DND-41 (cell line): ENCODE measurements at regions not wholly inside any gene's neighbourhood (a gene's known extent, or its start where the extent isn't known, plus 50 kb on each side); places are given as distances from the start of the nearest gene placed in this dataset.

ENCODE experiments used
- ATAC-seq: fragments of 200-7000 bp; cut with Tn5 transposase; 3 replicates; pipeline ENCODE4 v1.9.1; 2021; ENCODE audit warnings: low read depth; ENCODE audit not compliant: insufficient read depth
- DNase-seq: peaks from one replicate; pipeline ENCODE4 v3.0.0-alpha.2; 2020
- H2AFZ ChIP-seq: 2 replicates; pipeline ENCODE4 v1.6.0; 2012; ENCODE audit warnings: low read depth, low read length
- H3K27ac ChIP-seq: 2 replicates; pipeline ENCODE4 v1.5.1; 2012; ENCODE audit warnings: low read length, inconsistent platforms
- H3K27me3 ChIP-seq: fragments of 200-600 bp; sonication (generic); 2 replicates; pipeline ENCODE4 v1.6.0; 2012; ENCODE audit warnings: low read length, mild to moderate bottlenecking, inconsistent platforms; ENCODE audit not compliant: insufficient read depth, poor library complexity
- H3K36me3 ChIP-seq: 2 replicates; pipeline ENCODE4 v1.5.1; 2012; ENCODE audit warnings: low read length, inconsistent platforms; ENCODE audit not compliant: insufficient read depth
- H3K4me1 ChIP-seq: 2 replicates; pipeline ENCODE4 v1.5.1; 2012; ENCODE audit warnings: mild to moderate bottlenecking, low read length; ENCODE audit not compliant: insufficient read depth
- H3K4me2 ChIP-seq: 2 replicates; pipeline ENCODE4 v1.6.0; 2012; ENCODE audit warnings: mild to moderate bottlenecking, moderate library complexity, low read length, inconsistent platforms; ENCODE audit not compliant: insufficient read depth
- H3K4me3 ChIP-seq, 2 experiments: fragments of 200-600 bp in 1 of 2; shearing (Covaris generic) in 1 of 2; 2 replicates each; pipeline ENCODE4 v1.5.1; 2012 to 2016; ENCODE audit warnings: inconsistent platforms in 2 of 2, low read length in 2 of 2, mild to moderate bottlenecking in 2 of 2, low read depth in 1 of 2, moderate library complexity in 1 of 2
- H3K79me2 ChIP-seq: 2 replicates; pipeline ENCODE4 v1.6.0; 2012; ENCODE audit warnings: low read length, inconsistent platforms; ENCODE audit not compliant: insufficient read depth
- H3K9ac ChIP-seq: 2 replicates; pipeline ENCODE4 v1.6.0; 2012; ENCODE audit warnings: low read depth, mild to moderate bottlenecking, inconsistent platforms, low read length, moderate library complexity
- H3K9me3 ChIP-seq: 2 replicates; pipeline ENCODE4 v1.5.1; 2012; ENCODE audit warnings: low read length, moderate library complexity, mild to moderate bottlenecking, inconsistent platforms; ENCODE audit not compliant: insufficient read depth, severe bottlenecking
- H4K20me1 ChIP-seq: 2 replicates; pipeline ENCODE4 v1.6.0; 2012; ENCODE audit warnings: low read length; ENCODE audit not compliant: insufficient read depth
- CTCF ChIP-seq: IDR thresholded peaks from 2 replicates; pipeline ENCODE4 v1.5.1; 2012; ENCODE audit warnings: borderline replicate concordance, low read length, moderate library complexity, mild to moderate bottlenecking; ENCODE audit not compliant: poor library complexity, severe bottlenecking; ENCODE audit errors: extremely low read depth
- EZH2 ChIP-seq: IDR thresholded peaks from 3 replicates; pipeline ENCODE4 v1.6.1; 2012; ENCODE audit warnings: borderline replicate concordance, low read depth, mild to moderate bottlenecking, moderate library complexity, low read length, inconsistent platforms; ENCODE audit not compliant: severe bottlenecking

- Histone ChIP-seq H3K9me3 (no peaks in the 10 kb centered on the region), H3K4me3 (no peak overlapping the region), H3K4me2 (no peak overlapping the region), H3K9ac (no peak overlapping the region), H3K4me1 (no peaks in the 10 kb centered on the region), H3K27me3 (peaks cover 4% of the 10 kb centered on the region), H2AFZ (no peak overlapping the region), H3K79me2 (no peaks in the 10 kb centered on the region), H3K27ac (no peak overlapping the region), H3K36me3 (no peaks in the 10 kb centered on the region), H4K20me1 (no peaks in the 10 kb centered on the region)
- no peak for TF ChIP-seq CTCF
- no peak for TF ChIP-seq EZH2
- DNase-seq (no peak), ATAC-seq (no peak)
Measured at GRCh38 chr15:39479911-39480310, 101.0 kb upstream of the THBS1 start.

GRCh38 chr15:39482459-39482858 lies 98.4 kb upstream of the THBS1 start:
- DNase-seq: no peak
- no peak overlapping the region for H3K4me2 ChIP-seq
- H3K27me3 ChIP-seq: peaks cover 4% of the 10 kb centered on the region
- H2AFZ ChIP-seq: no peak overlapping the region
- H4K20me1 ChIP-seq: no peaks in the 10 kb centered on the region
- H3K79me2 ChIP-seq: no peaks in the 10 kb centered on the region
- no peak overlapping the region for H3K9ac ChIP-seq
- H3K4me1 ChIP-seq: no peaks in the 10 kb centered on the region
- no peak for TF ChIP-seq CTCF
- no peak for TF ChIP-seq EZH2
- no peak overlapping the region for H3K27ac ChIP-seq
- no peaks in the 10 kb centered on the region for H3K9me3 ChIP-seq
- no peak overlapping the region for H3K4me3 ChIP-seq
- ATAC-seq: no peak
- H3K36me3 ChIP-seq: no peaks in the 10 kb centered on the region

GRCh38 chr15:39486621-39487457 lies 94.0 kb upstream of the THBS1 start:
- ATAC-seq (no peak), DNase-seq (no peak)
- no peak overlapping the region for H3K9ac ChIP-seq
- H3K27me3 ChIP-seq: peaks cover 2% of the 10 kb centered on the region
- H3K4me1 ChIP-seq: no peaks in the 10 kb centered on the region
- H3K4me3 ChIP-seq: no peak overlapping the region
- no peak overlapping the region for H3K27ac ChIP-seq
- TF ChIP-seq CTCF (no peak), EZH2 (no peak)
- no peaks in the 10 kb centered on the region for H3K36me3 ChIP-seq
- H3K9me3 ChIP-seq: no peaks in the 10 kb centered on the region
- no peaks in the 10 kb centered on the region for H4K20me1 ChIP-seq
- no peak overlapping the region for H3K4me2 ChIP-seq
- H3K79me2 ChIP-seq: no peaks in the 10 kb centered on the region
- H2AFZ ChIP-seq: no peak overlapping the region

- ATAC-seq (no peak), DNase-seq (no peak)
- Histone ChIP-seq H3K9ac (no peak overlapping the region), H3K27ac (no peak overlapping the region), H3K4me2 (no peak overlapping the region), H3K79me2 (no peaks in the 10 kb centered on the region), H3K27me3 (peaks cover 3% of the 10 kb centered on the region), H2AFZ (no peak overlapping the region), H3K9me3 (no peaks in the 10 kb centered on the region), H3K4me1 (no peaks in the 10 kb centered on the region), H3K36me3 (no peaks in the 10 kb centered on the region), H3K4me3 (no peak overlapping the region), H4K20me1 (no peaks in the 10 kb centered on the region)
- TF ChIP-seq CTCF: no peak
- no peak for TF ChIP-seq EZH2
Measured at GRCh38 chr15:39487458-39487735, 93.5 kb upstream of the THBS1 start.
